IMR-90 (cell line): ENCODE measurements at regions not wholly inside any gene's neighbourhood (a gene's known extent, or its start where the extent isn't known, plus 50 kb on each side); places are given as distances from the start of the nearest gene placed in this dataset.

Experiments used
- ATAC-seq: fragments of 200-7000 bp; cut with Tn5 transposase; 2 replicates; pipeline ENCODE4 v1.9.1; 2020; ENCODE audit warnings: low read depth, mild to moderate bottlenecking, moderate library complexity
- BruUV-seq: library from RNA; stranded (reverse); fragments of 400-500 nt; replicated peaks from 2 replicates; lab custom pipeline; 2021; lab: Mats Ljungman, UMichigan
- CTCF ChIA-PET: fragments of 300-600 bp; formaldehyde crosslinking; extraction: SDS; loops from one replicate; lab custom pipeline; 2021; ENCODE audit warnings: antibody characterized with exemption; lab: Yijun Ruan, JAX
- POLR2A ChIA-PET: fragments of 300-600 bp; sonication (Branson Sonifier 250); formaldehyde crosslinking; loops from one replicate; lab custom pipeline; 2022; ENCODE audit warnings: antibody characterized with exemption; ENCODE audit not compliant: unreplicated experiment; lab: Charles Lee
- DNase-seq: peaks from one replicate; pipeline ENCODE4 v3.0.0; 2013
- H2AFZ ChIP-seq: replicated peaks from 2 replicates; pipeline ENCODE3; 2013; ENCODE audit warnings: low read length, mild to moderate bottlenecking; ENCODE audit not compliant: poor library complexity
- H2AK5ac ChIP-seq: 2 replicates; pipeline ENCODE4 v1.6.1; 2013; ENCODE audit warnings: low read depth, low read length, inconsistent platforms
- H2AK9ac ChIP-seq: replicated peaks from 2 replicates; pipeline ENCODE3; 2013; ENCODE audit warnings: mild to moderate bottlenecking, low read depth, low read length, moderate library complexity; ENCODE audit not compliant: poor library complexity
- H2BK120ac ChIP-seq: 2 replicates; pipeline ENCODE4 v1.6.1; 2013; ENCODE audit warnings: low read depth, low read length, inconsistent platforms
- H2BK15ac ChIP-seq: 3 replicates; pipeline ENCODE4 v1.6.1; 2013; ENCODE audit warnings: low read depth, low read length, inconsistent platforms
- H2BK20ac ChIP-seq: 2 replicates; pipeline ENCODE4 v1.6.1; 2013; ENCODE audit warnings: low read depth, mild to moderate bottlenecking, inconsistent platforms, low read length, moderate library complexity
- H2BK5ac ChIP-seq: 2 replicates; pipeline ENCODE4 v1.6.1; 2013; ENCODE audit warnings: mild to moderate bottlenecking, low read depth, low read length, inconsistent platforms; ENCODE audit not compliant: poor library complexity, severe bottlenecking
- H3K14ac ChIP-seq: replicated peaks from 2 replicates; pipeline ENCODE4 v1.6.1; 2013; ENCODE audit warnings: low read depth, low read length, inconsistent platforms
- H3K18ac ChIP-seq: 2 replicates; pipeline ENCODE4 v1.6.1; 2013; ENCODE audit warnings: low read depth, low read length, control low read depth
- H3K23ac ChIP-seq: 2 replicates; pipeline ENCODE4 v1.6.1; 2013; ENCODE audit warnings: low read depth, low read length, inconsistent platforms
- H3K27ac ChIP-seq: 2 replicates; pipeline ENCODE4 v1.5.1; 2013; ENCODE audit warnings: mild to moderate bottlenecking, control low read depth, low read length; ENCODE audit not compliant: insufficient read depth
- H3K27me3 ChIP-seq: 2 replicates; pipeline ENCODE4 v1.6.1; 2013; ENCODE audit warnings: low read length; ENCODE audit not compliant: control insufficient read depth, insufficient read depth
- H3K36me3 ChIP-seq: 2 replicates; pipeline ENCODE4 v1.6.1; 2013; ENCODE audit warnings: low read length, mixed read lengths; ENCODE audit not compliant: control insufficient read depth, insufficient read depth
- H3K4ac ChIP-seq: 2 replicates; pipeline ENCODE4 v1.6.1; 2013; ENCODE audit warnings: low read depth, low read length, inconsistent platforms
- H3K4me1 ChIP-seq: 2 replicates; pipeline ENCODE4 v1.6.1; 2013; ENCODE audit warnings: low read length, mixed read lengths; ENCODE audit not compliant: control insufficient read depth, insufficient read depth
- H3K4me2 ChIP-seq: 2 replicates; pipeline ENCODE4 v1.6.1; 2013; ENCODE audit warnings: low read depth, mild to moderate bottlenecking, control low read depth, low read length, moderate library complexity
- H3K4me3 ChIP-seq: 2 replicates; pipeline ENCODE4 v1.5.1; 2013; ENCODE audit warnings: low read depth, mild to moderate bottlenecking, control low read depth, low read length, moderate library complexity; ENCODE audit not compliant: insufficient read depth
- H3K56ac ChIP-seq: 2 replicates; pipeline ENCODE4 v1.6.1; 2013; ENCODE audit warnings: low read length, inconsistent platforms; ENCODE audit not compliant: insufficient read depth; ENCODE audit errors: extremely low read depth
- H3K79me1 ChIP-seq, 2 experiments: 2 replicates each; pipeline ENCODE4 v1.6.1; 2013; ENCODE audit warnings: low read length in 2 of 2, inconsistent platforms in 1 of 2, low read depth in 1 of 2
- H3K9ac ChIP-seq: 2 replicates; pipeline ENCODE4 v1.6.1; 2013; ENCODE audit warnings: low read depth, low read length, control low read depth
- H3K9me1 ChIP-seq: 2 replicates; pipeline ENCODE4 v1.6.1; 2013; ENCODE audit warnings: low read length, inconsistent platforms; ENCODE audit not compliant: insufficient read depth
- H3K9me3 ChIP-seq: 2 replicates; pipeline ENCODE4 v1.6.1; 2013; ENCODE audit warnings: low read length; ENCODE audit not compliant: control insufficient read depth, insufficient read depth
- H4K20me1 ChIP-seq: 2 replicates; pipeline ENCODE4 v1.6.1; 2013; ENCODE audit warnings: low read length, inconsistent platforms; ENCODE audit not compliant: insufficient read depth
- H4K5ac ChIP-seq: 2 replicates; pipeline ENCODE4 v1.6.1; 2013; ENCODE audit warnings: mild to moderate bottlenecking, low read depth, low read length, control low read depth
- H4K8ac ChIP-seq, 2 experiments: 2 replicates each; pipeline ENCODE4 v1.6.1; 2013; ENCODE audit warnings: low read depth in 2 of 2, low read length in 2 of 2, control low read depth in 1 of 2, inconsistent platforms in 1 of 2
- H4K91ac ChIP-seq: 2 replicates; pipeline ENCODE4 v1.6.1; 2013; ENCODE audit warnings: low read depth, low read length, inconsistent platforms; ENCODE audit not compliant: insufficient read depth
- RCOR1 ChIP-seq: IDR thresholded peaks from 2 replicates; pipeline ENCODE4 v1.6.1; 2012; ENCODE audit warnings: mild to moderate bottlenecking, low read length, improper control_type of control experiment; ENCODE audit not compliant: insufficient replicate concordance
- WGBS, 2 experiments: methylation state at CpG; one replicate each; pipeline versions ENCODE4 v1.1.5 to v1.1.7; 2013; ENCODE audit warnings: missing lambda C conversion rate in 2 of 2; ENCODE audit not compliant: insufficient read length in 1 of 2; ENCODE audit errors: extremely low coverage in 2 of 2; 5-methylcytosine and 5-hydroxymethylcytosine counted together
- dilution Hi-C: fragments of 300-500 bp; cut with HindIII; formaldehyde crosslinking; loops from one replicate; pipeline ENCODE4 v1.14.3; 2018; ENCODE audit warnings: low sequenced_read_pairs; ENCODE audit not compliant: unreplicated experiment
- in situ Hi-C: fragments of 300-500 bp; cut with MboI; formaldehyde crosslinking; loops from 3 replicates; pipeline ENCODE4 v1.14.3; 2019; ENCODE audit warnings: low sequenced_read_pairs, inconsistent platforms, mixed read lengths
- intact Hi-C: fragments of 100-400 bp; cut with micrococcal nuclease; formaldehyde crosslinking; loops from 2 replicates; pipeline ENCODE4 v1.10.0; 2022

- H4K20me1 ChIP-seq, result no peaks in the 10 kb centered on the region
- H2BK120ac ChIP-seq, result no peak overlapping the region
- ATAC-seq, result no peak
Measured at GRCh38 chr6:33513213-33513612, 58.8 kb downstream of the ZBTB9 start.

More at GRCh38 chr6:33513213-33513612, 58.8 kb downstream of the ZBTB9 start:
- Histone ChIP-seq H3K9me1 (no peaks in the 10 kb centered on the region), H2AK9ac (no peak overlapping the region), H3K36me3 (no peaks in the 10 kb centered on the region), H3K4me3 (no peak overlapping the region), H3K4ac (no peak overlapping the region), H3K27me3 (peaks cover 41% of the 10 kb centered on the region), H2AK5ac (no peak overlapping the region), H2BK15ac (no peak overlapping the region), H2BK5ac (no peak overlapping the region), H4K5ac (no peak overlapping the region), H3K56ac (no peak overlapping the region), H3K27ac (no peak overlapping the region), H3K9ac (no peak overlapping the region), H2AFZ (no peak overlapping the region), H3K23ac (no peak overlapping the region), H3K4me2 (no peak overlapping the region), H3K79me1 (no peaks in the 10 kb centered on the region), H3K4me1 (no peaks in the 10 kb centered on the region), H3K9me3 (no peaks in the 10 kb centered on the region), H4K91ac (no peak overlapping the region), H4K8ac (no peak overlapping the region), H2BK20ac (no peak overlapping the region), H3K14ac (no peak overlapping the region), H3K18ac (no peak overlapping the region)
- in situ Hi-C loops (no loop called here), dilution Hi-C loops (no loop called here), intact Hi-C loops (no loop called here)
- DNase-seq, result no peak
- POLR2A ChIA-PET, result no interaction called here
- BruUV-seq, result no TSS peak
- CTCF ChIA-PET, result no interaction called here
- no CpG with 5 or more reads among the region's 1 CpG for WGBS, 2 experiments
- no peak for TF ChIP-seq RCOR1
